AG08395 (cell line): ENCODE measurements at regions not wholly inside any gene's neighbourhood (a gene's known extent, or its start where the extent isn't known, plus 50 kb on each side); places are given as distances from the start of the nearest gene placed in this dataset.

ENCODE experiments used
- DNase-seq: peaks from one replicate; pipeline ENCODE4 v3.0.0; 2012; ENCODE audit warnings: mixed read lengths, low spot score

- no peak for DNase-seq
These were observed 100.7 kb upstream of the RTL1 start for GRCh38 chr14:101004176-101004575.

GRCh38 chr14:101004954-101005353 is 101.4 kb upstream of the RTL1 start:
- no peak for DNase-seq

GRCh38 chr14:101005447-101005846 is 101.9 kb upstream of the RTL1 start:
- no peak for DNase-seq

GRCh38 chr14:101006008-101006407 is 102.5 kb upstream of the RTL1 start:
- no peak for DNase-seq

- no peak for DNase-seq
These were observed 103.6 kb upstream of the RTL1 start for GRCh38 chr14:101007004-101007614.

- no peak for DNase-seq
These were observed 104.2 kb upstream of the RTL1 start for GRCh38 chr14:101007765-101008164.

GRCh38 chr14:101008196-101008595 is 104.7 kb upstream of the RTL1 start:
- no peak for DNase-seq

- DNase-seq, result peak; percentile 59
These were observed 105.3 kb upstream of the RTL1 start for GRCh38 chr14:101008631-101009336.

GRCh38 chr14:101009531-101009930 is 106.0 kb upstream of the RTL1 start:
- no peak for DNase-seq

GRCh38 chr14:101010293-101010692 is 106.8 kb upstream of the RTL1 start:
- DNase-seq, result no peak

- DNase-seq, result no peak
These were observed 107.3 kb upstream of the RTL1 start for GRCh38 chr14:101010835-101011234.

- DNase-seq, result peak; percentile 63
These were observed 113.7 kb upstream of the RTL1 start for GRCh38 chr14:101017209-101017608.

GRCh38 chr14:101017806-101018560 is 114.5 kb upstream of the RTL1 start:
- no peak for DNase-seq

- no peak for DNase-seq
These were observed 115.2 kb upstream of the RTL1 start for GRCh38 chr14:101018561-101019290.

GRCh38 chr14:101019541-101019940 is 116.0 kb upstream of the RTL1 start:
- no peak for DNase-seq

- no peak for DNase-seq
These were observed 116.6 kb upstream of the RTL1 start for GRCh38 chr14:101019990-101020710.

GRCh38 chr14:101020834-101021370 is 117.4 kb upstream of the RTL1 start:
- DNase-seq, result no peak

- no peak for DNase-seq
These were observed 118.6 kb upstream of the RTL1 start for GRCh38 chr14:101022121-101022520.

- no peak for DNase-seq
These were observed 119.5 kb upstream of the RTL1 start for GRCh38 chr14:101022916-101023435.

- no peak for DNase-seq
These were observed 121.2 kb upstream of the RTL1 start for GRCh38 chr14:101024686-101025085.

- no peak for DNase-seq
These were observed 121.6 kb upstream of the RTL1 start for GRCh38 chr14:101025131-101025530.
